Activated CD8-positive, alpha-beta memory T cell treated with anti-CD3 and anti-CD28 coated beads for 36 hours (primary cell): ENCODE measurements at regions not wholly inside any gene's neighbourhood (a gene's known extent, or its start where the extent isn't known, plus 50 kb on each side); places are given as distances from the start of the nearest gene placed in this dataset.

ENCODE experiments used
- CTCF ChIA-PET: fragments of 350-600 bp; sonication (Branson Sonifier 250); formaldehyde crosslinking; loops from one replicate; lab custom pipeline; 2021; ENCODE audit warnings: antibody characterized with exemption; lab: Charles Lee
- POLR2A ChIA-PET: fragments of 350-600 bp; sonication (Branson Sonifier 250); formaldehyde crosslinking; loops from one replicate; lab custom pipeline; 2021; ENCODE audit warnings: antibody characterized with exemption; lab: Charles Lee

DNA sequence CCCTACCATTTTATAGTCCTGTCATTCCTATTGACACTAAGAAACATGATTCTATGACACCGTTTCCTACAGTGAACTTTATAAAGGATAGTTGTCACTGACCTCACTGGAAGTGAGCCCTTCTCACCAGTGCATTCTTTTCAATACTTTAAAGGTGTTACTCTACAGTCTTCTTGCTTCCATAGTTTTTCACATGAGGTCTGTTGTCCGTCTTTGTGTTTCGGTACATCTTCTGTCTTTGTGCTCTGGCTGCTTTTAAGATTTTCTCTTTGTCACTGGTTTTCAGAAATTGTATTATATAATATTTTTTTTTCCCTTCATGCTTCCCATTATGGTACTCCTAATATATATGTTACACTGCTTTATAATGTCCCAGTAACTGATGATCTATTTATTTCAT lies 174.2 kb downstream of the KIF20B start:
- POLR2A ChIA-PET = no interaction called here
- CTCF ChIA-PET = no interaction called here

DNA sequence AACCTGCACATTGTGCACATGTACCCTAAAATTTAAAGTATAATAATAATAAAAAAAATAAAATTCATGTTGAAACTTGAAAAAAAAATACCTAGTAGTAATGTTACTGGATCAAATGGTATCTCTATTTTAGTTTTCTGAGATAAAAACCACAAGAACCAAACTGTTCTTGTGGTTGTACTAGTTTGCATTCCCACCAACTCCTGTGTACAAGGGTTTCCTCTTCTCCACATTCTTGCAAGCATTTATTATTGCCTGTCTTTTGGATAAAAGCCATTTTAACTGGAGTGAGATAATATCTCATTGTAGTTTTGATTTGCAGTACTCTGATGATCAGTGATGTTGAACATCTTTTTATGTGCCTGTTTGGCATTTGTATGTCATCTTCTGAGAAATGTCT lies 177.7 kb downstream of the KIF20B start:
- POLR2A ChIA-PET = no interaction called here
- CTCF ChIA-PET = no interaction called here

DNA sequence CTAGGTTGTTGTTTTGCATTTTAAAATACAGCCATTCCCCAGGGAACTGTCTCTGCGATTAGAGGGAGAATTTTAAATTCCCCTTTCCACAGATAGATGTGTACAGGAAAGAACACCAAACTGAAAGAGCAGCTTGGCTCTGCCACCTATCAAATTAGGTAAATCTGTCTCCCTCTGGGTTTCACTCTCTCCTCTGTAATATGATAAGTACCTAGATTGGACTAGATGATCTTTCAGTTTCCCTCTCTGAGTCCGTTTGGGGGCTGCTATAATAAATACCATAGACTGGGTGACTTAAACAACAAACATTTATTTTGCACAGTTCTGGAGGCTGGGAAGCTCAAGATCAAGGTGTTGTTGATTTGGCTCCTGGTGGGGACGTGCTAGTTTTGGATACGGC lies 186.0 kb downstream of the KIF20B start:
- CTCF ChIA-PET = no interaction called here
- POLR2A ChIA-PET = no interaction called here

DNA sequence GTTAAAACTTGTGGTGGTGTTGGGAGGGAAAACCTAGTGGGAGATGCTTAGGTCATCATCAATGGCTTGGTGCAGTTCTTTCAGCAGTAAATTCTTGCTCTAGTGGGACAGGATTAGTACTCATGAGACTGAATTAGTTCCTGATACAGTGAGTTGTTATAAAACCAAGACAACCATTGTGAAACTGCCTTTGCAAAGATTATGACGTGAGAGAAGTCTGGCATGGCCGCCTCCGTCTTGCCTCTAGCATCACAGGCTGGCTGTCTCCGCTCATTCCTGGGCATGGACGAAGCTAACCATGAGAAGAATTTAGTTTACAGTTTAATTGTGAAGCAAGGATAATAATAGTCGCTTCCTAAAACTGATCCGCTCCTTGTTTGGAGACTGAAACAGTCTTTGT lies 186.4 kb downstream of the KIF20B start:
- POLR2A ChIA-PET = no interaction called here
- CTCF ChIA-PET = no interaction called here

DNA sequence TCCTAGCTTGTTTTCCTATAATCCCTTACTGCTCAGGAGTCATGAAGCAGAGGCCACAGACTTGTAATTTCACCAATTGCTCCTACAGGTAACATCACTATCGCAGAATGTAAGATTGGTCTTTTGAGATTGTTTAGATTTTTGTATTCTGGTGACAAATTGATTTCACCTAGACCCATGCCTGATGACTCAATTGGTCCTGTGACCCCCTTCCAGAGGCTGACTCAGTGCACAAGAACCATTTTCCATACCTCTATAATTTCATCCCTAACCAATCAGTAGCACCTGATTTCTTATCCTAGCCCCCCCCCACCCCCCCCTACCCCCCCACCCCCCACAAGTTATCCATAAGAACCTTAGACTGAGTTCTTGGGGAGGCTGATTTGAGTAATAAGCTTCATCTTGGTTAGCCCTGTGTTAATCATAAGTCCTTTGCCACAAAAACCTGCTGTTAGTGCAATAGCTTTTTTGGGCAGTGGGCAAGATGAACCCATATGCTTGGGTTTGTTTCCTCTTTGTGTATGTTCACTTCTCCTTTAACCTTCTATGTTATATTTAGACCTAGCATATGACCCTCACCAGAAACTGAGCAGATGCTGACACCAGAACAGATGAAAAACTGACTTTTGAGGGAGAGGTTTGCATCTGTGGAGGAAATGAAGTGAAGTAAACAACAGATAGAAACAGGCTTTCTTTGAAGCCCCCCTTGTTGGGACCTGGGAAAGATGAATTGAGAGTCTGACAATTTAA lies 187.1 kb downstream of the KIF20B start:
- ChIA-PET POLR2A (no interaction called here), CTCF (no interaction called here)

DNA sequence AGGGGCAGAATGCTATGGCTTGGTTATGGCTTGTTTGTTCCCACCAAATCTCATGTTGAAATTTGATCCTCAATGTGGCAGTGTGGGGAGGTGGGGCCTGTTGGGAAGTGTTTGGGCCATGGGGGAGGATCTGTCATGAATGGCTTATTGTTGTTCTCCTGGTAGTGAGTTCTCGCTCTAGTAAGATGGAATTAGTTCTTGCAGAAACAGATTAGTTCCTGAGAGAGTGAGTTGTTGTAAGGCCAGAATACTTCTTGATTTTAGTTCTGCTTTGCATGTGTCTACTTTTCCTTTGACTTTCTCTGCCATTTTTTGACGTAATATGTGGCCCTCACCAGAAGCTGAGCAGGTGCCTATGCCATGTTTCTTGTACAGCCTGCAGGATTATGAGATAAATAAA lies 188.2 kb downstream of the KIF20B start:
- CTCF ChIA-PET = no interaction called here
- POLR2A ChIA-PET = no interaction called here

DNA sequence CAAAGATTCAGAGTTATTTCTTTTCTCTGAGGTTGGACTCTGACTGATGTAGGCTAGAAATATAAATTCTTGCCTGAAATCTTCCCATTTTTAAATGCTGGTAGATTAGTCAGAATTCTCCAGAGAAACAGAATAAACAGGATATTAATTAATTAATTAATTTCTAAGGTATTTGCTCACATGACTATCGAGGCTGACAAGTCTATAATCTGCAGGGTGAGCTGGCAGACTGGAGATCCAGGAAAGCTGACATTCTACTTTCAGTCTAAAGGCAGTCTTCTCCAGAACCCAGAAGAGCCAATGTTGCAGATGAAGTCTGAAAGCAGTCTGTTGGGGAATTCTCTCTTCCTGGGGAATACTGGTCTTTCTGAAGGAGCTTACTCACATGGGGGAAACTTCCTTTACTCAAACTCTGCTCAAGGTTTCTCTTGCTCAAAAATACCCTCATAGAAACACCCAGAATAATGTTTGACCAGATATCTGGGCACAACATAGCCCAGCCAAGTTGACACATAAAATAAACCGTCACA lies 189.7 kb downstream of the KIF20B start:
- ChIA-PET CTCF (no interaction called here), POLR2A (no interaction called here)

DNA sequence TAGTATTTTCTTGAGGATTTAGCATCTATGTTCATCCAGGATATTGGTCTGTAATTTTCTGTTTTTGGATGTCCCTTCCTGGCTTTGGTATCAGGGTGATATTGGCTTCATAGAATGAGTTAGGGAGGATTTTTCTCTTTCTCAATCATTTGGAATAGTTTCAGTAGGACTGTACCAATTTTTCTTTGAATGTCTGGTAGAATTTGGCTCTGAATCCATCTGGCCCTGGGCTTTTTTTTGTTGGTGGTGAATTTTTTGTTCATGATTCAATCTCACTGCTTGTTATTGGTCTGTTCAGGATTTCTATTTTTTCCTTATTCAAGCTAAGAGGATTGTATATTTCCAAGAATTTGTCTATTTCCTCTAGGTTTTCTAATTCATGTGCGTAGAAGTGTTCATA lies 192.7 kb downstream of the KIF20B start:
- ChIA-PET POLR2A (no interaction called here), CTCF (no interaction called here)

DNA sequence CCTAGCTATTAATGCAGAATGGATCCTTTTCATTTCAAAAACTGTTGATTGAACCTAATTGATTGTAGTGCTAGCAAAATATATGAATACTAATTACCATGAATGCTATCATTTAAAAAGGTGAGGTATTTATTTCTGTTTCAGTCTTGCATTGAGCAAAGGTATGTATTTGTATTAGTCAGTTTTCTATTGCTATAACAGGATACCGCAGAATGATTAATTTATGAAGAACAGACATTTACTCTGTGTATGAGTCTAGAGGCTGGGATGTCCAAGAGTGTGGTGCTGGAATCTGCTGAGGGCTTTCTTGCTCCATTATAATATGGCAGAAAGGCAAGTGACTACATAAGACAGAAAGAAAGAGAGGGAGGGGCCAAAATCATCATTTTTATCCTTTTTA lies 199.2 kb downstream of the KIF20B start:
- ChIA-PET POLR2A (no interaction called here), CTCF (no interaction called here)

DNA sequence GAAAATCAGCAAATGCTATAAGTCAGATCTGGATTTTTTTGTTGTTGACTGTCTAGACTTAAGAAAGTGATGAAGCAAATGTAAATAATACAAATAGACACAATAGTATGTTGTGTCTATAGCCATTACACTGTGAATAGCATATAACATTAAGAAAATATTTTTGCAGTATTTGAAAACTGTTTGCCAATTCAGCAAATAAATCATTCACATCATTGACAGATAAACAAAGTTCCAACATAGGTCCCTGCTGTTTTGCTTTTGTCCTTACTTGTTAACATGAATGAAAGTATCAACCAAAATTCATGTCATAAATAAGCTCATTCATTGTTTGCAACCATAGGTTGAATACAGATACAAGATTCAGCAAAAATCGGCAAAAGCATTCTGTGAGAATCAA lies 200.5 kb downstream of the KIF20B start:
- ChIA-PET CTCF (no interaction called here), POLR2A (no interaction called here)

DNA sequence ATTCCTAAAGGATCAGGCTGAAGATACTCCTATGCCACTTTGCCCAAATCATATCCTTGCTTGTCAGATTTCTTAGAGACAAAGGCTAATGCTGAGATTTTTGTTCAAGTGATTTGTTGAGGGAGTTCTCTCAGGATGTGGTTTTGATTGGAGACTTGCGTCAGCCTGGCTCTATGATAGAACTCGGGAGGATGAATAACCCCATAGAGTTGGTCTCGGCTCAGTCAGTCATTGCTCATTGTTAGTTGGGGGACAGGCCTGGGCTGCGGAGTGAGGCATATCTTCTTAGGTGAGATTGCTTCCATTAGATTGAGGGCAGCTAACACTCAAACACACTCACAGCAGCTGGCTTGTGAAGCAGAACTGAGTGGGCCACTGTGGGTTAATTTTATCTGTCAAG lies 203.4 kb downstream of the KIF20B start:
- POLR2A ChIA-PET = interaction anchor here (0.7 kb wide), 1 partner anchor 43 kb away, joined by 8 read pairs; no protein-coding TSS in a partner anchor
- CTCF ChIA-PET = no interaction called here

DNA sequence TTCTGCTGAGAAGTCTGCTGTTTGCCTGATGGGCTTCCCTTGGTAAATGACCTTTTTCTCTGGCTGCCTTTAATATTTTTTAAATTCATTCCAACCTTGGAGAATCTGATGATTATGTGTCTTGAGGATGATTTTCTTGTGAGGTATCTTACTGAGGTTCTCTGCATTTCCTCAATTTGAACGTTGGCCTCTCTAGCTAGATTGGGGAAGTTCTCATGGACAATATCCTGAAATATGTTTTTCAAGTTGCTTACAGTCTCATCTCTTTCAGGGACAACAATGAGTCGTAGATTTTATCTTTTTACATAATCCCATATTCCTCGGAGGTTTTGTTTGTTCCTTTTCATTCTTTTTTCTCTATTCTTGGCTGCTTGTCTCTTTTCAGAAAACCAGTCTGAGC lies 208.4 kb downstream of the KIF20B start:
- ChIA-PET CTCF (no interaction called here), POLR2A (no interaction called here)

DNA sequence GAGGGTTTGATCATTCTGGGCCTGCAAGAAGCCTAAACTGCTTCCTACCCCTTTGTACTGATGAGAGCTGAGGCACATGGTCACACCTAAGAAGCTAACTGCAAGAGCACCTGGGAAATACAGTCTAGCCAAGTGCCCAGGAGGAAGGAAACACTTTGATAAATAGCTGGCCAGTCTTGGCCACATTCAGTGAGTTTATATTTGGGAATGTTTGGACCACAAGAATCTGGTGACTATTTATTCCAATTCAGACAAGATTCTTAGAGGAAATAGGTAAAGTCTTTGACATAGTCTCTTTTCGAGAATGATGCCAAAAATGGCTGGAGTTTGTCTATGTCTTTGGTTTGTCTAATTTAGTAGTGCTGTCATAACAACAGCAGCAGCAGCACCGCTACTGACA lies 213.6 kb downstream of the KIF20B start:
- POLR2A ChIA-PET = no interaction called here
- CTCF ChIA-PET = no interaction called here

DNA sequence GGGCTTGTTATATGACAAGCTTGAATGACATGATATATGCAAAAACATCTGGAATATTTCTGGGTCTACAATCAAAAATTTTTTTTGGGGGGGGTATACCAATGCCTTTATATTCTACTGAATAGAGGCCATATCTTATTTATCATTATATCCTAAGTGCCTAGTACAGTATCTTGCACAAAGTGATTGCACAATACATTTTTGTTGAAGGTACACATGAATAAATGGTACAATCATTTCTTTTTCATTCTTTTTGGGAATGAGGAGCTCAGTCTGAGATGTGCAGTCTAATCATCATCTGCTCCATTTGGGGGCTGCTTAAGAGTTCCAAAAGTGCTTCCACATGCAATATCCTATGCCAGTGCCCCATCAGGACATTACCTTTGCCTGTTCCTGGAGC lies 214.6 kb downstream of the KIF20B start:
- POLR2A ChIA-PET = no interaction called here
- CTCF ChIA-PET = no interaction called here

DNA sequence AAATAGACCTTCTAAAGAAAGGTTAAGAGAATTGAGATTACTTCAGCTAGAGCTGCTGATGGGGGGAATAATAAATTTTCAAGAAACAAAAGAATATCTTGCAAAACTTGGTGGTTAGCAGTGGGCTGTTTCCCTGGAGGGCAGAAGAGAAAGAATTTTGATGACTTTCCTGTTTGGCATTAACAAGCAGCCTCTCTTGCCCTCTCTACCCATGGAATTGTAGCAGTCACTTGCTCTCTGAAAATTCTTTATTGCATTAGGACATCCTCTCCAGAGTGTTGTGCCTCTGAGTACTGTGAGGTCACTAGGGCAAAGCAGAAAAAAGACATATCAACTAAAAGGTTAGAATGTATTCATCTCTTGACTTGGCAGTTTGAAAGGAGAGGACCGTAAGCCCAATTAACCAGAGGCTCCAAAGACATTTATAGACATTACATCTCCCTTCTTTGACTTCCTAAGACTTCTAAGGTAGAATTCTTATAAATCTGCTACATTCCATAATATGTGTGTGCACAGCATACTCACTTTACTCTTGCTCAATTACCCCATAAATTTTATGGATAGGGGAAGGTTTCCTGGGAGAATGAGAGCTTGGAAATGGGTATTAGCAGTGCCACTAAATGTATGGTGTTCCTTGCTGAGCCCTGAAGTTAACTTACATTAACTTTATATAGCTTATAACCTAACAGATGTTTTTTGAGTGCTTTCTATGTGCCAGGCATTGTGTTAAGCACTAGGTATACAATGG lies 215.3 kb downstream of the KIF20B start:
- POLR2A ChIA-PET = no interaction called here
- CTCF ChIA-PET = no interaction called here

DNA sequence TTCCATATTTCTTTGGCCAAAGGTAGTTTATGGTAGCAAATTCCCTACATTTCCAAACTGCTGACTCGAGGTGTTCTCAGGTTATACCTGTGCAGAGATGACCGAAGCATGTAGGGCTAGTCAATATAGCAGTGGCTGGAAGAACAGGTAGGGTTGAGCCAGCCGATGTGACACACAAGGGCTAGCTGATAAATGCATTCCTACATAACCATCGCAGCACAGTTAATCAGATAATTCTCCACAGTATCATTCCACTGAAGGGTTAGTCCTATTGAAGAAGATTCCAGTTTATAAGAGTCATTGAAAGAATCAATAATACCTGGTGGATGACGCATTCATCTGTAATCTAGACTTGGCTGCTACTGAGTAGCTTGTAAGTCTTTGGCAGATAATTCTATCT lies 220.0 kb downstream of the KIF20B start:
- ChIA-PET POLR2A (no interaction called here), CTCF (no interaction called here)

DNA sequence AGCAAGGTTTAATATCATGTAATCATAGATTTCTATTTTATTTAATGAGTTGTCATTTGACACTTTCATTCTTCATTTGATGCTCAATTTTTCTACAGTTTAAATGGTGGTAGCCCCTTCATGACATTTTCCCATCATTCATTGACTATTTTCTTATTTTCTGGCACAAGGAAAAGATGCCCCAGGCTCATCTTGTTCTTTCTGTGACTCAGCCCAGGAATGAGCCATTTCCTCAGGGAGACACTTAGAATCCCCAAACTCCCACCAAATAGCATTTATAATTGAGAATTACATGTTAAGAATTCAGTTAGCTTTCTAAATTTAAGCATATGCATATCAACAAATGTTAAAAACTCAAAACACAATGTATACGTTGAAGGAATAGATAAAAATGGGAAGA lies 222.3 kb downstream of the KIF20B start:
- CTCF ChIA-PET = no interaction called here
- POLR2A ChIA-PET = no interaction called here

DNA sequence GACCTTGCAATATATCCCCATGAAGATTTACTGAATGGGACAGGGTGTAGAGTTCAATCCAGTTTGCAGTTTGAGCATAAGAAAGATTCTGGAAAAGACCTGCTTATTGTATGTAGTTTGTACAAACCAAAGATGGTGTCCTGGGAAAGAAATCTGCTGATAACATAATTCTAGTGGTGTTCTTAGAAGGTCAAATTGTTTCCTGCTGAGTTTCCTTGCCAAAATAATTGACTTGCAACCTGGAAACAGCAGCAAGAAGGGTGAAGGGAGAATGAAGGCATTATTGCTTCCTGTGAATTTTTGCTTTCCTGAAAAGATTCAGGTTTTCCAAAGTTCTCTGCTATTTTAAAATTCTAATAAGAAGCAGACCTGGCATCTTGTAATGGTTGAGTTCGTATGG lies 222.9 kb downstream of the KIF20B start:
- CTCF ChIA-PET = no interaction called here

DNA sequence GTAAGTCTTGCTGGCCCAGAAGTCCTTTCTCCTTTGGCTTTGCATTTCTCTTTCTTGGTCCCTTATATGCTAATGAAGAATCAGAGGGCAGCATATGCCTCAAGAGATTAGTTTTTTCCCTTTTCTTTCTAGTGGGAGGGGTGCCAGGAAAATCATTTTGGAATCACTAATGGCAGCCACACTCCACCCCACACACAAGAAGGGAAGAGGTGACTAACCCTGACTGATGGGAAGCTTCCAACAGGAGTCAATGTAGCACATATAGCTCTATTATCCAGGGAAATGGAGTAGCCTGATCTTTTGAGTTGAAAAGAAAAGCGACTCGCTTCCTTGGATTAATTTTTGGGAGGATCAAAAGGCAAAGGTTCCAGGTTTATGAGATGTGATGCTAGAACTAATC lies 225.3 kb downstream of the KIF20B start:
- POLR2A ChIA-PET = no interaction called here
- CTCF ChIA-PET = no interaction called here

More for the DNA sequence above, 222.9 kb downstream of the KIF20B start:
- POLR2A ChIA-PET = no interaction called here

DNA sequence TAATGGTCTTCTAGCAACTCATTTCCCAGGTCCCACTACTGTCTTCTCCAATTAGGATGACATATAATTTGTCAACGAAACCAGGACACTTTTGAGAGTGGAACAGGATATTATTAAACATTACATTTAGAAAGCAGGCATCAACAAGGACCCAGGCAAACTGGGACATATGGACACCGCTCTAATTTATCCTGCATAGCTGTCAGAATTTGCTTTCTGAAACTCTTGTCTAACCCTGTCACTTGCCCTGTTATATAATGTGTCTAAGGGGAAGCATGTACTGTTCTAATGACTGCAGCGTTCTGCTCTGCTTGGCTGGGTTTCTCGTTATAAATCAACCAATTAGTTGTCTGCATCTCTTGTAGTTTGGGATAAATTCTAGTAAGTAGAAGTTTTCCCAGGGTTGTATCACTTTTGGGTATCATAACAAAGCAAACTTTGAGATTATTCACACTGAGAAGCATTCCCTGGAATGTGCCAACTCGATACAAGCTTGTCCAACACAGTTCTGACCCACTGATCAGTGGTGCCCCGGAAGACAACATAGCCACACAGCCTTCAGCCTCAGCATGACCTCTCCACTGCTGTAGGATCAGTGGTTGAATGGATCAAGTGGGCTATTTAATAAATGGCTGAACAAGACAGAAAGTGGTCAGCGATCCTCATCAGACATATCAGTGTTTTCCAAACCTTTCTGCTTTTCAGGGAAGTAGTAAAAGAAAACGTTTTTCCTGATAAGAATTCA lies 228.1 kb downstream of the KIF20B start:
- ChIA-PET POLR2A (no interaction called here), CTCF (no interaction called here)
